ENCODE measurements at regions not wholly inside any gene's neighbourhood (a gene's known extent, or its start where the extent isn't known, plus 50 kb on each side); places are given as distances from the start of the nearest gene placed in this dataset.
"Not testable (repeated sequence)": the region's sequence is repeated elsewhere in the genome, so short reads cannot be mapped to it uniquely, and the experiment has no call there.

- no peak overlapping the region for H3K9ac ChIP-seq (ENCODE audit: low read length)
- no peak for DNase-seq (ENCODE audit: low read depth)
- no peak overlapping the region for H3K4me3 ChIP-seq (ENCODE audit: low read length)
- H3K4me1 ChIP-seq (ENCODE audit: control insufficient read depth, insufficient read depth, low read length), result no peaks in the 10 kb centered on the region
- no peaks in the 10 kb centered on the region for H3K27me3 ChIP-seq (replicated peaks; ENCODE audit: control insufficient read depth, insufficient read depth, low read length)
- H3K9me3 ChIP-seq (ENCODE audit: control insufficient read depth, low read length), result no peaks in the 10 kb centered on the region
- H3K36me3 ChIP-seq (ENCODE audit: control insufficient read depth, insufficient read depth, low read length, severe bottlenecking), result no peaks in the 10 kb centered on the region
These were observed 393.4 kb downstream of the ZFHX3 start for GRCh38 chr16:72654535-72654934.

GRCh38 chr16:72649254-72649944 lies 398.5 kb downstream of the ZFHX3 start:
- H3K27me3 ChIP-seq (replicated peaks; ENCODE audit: control insufficient read depth, insufficient read depth, low read length), result no peaks in the 10 kb centered on the region
- no peaks in the 10 kb centered on the region for H3K4me1 ChIP-seq (ENCODE audit: control insufficient read depth, insufficient read depth, low read length)
- no peaks in the 10 kb centered on the region for H3K36me3 ChIP-seq (ENCODE audit: control insufficient read depth, insufficient read depth, low read length, severe bottlenecking)
- no peak overlapping the region for H3K9ac ChIP-seq (ENCODE audit: low read length)
- no peaks in the 10 kb centered on the region for H3K9me3 ChIP-seq (ENCODE audit: control insufficient read depth, low read length)
- no peak overlapping the region for H3K4me3 ChIP-seq (ENCODE audit: low read length)
- DNase-seq (ENCODE audit: low read depth), result no peak

- H3K27me3 ChIP-seq (replicated peaks; ENCODE audit: control insufficient read depth, insufficient read depth, low read length), result no peaks in the 10 kb centered on the region
- no peaks in the 10 kb centered on the region for H3K36me3 ChIP-seq (ENCODE audit: control insufficient read depth, insufficient read depth, low read length, severe bottlenecking)
- H3K4me1 ChIP-seq (ENCODE audit: control insufficient read depth, insufficient read depth, low read length), result no peaks in the 10 kb centered on the region
- H3K9me3 ChIP-seq (ENCODE audit: control insufficient read depth, low read length), result no peaks in the 10 kb centered on the region
- no peak overlapping the region for H3K4me3 ChIP-seq (ENCODE audit: low read length)
- no peak for DNase-seq (ENCODE audit: low read depth)
- no peak overlapping the region for H3K9ac ChIP-seq (ENCODE audit: low read length)
These were observed 401.3 kb downstream of the ZFHX3 start for GRCh38 chr16:72646615-72647014.

GRCh38 chr16:72645538-72645937 lies 402.4 kb downstream of the ZFHX3 start:
- no peaks in the 10 kb centered on the region for H3K27me3 ChIP-seq (replicated peaks; ENCODE audit: control insufficient read depth, insufficient read depth, low read length)
- no peak overlapping the region for H3K4me3 ChIP-seq (ENCODE audit: low read length)
- H3K9me3 ChIP-seq (ENCODE audit: control insufficient read depth, low read length), result peaks cover 4% of the 10 kb centered on the region
- DNase-seq (ENCODE audit: low read depth), result no peak
- H3K9ac ChIP-seq (ENCODE audit: low read length), result no peak overlapping the region
- no peaks in the 10 kb centered on the region for H3K4me1 ChIP-seq (ENCODE audit: control insufficient read depth, insufficient read depth, low read length)
- H3K36me3 ChIP-seq (ENCODE audit: control insufficient read depth, insufficient read depth, low read length, severe bottlenecking), result no peaks in the 10 kb centered on the region

- Histone ChIP-seq H3K36me3 (ENCODE audit: control insufficient read depth, insufficient read depth, low read length, severe bottlenecking) (no peaks in the 10 kb centered on the region), H3K4me1 (ENCODE audit: control insufficient read depth, insufficient read depth, low read length) (no peaks in the 10 kb centered on the region), H3K27me3 (replicated peaks; ENCODE audit: control insufficient read depth, insufficient read depth, low read length) (no peaks in the 10 kb centered on the region), H3K9ac (ENCODE audit: low read length) (no peak overlapping the region), H3K9me3 (ENCODE audit: control insufficient read depth, low read length) (peaks cover 4% of the 10 kb centered on the region), H3K4me3 (ENCODE audit: low read length) (no peak overlapping the region)
- DNase-seq (ENCODE audit: low read depth), result no peak
These were observed 403.0 kb downstream of the ZFHX3 start for GRCh38 chr16:72644911-72645310.

GRCh38 chr16:72639494-72639893 lies 408.4 kb downstream of the ZFHX3 start:
- DNase-seq (ENCODE audit: low read depth), result no peak
- H3K4me1 ChIP-seq (ENCODE audit: control insufficient read depth, insufficient read depth, low read length), result no peaks in the 10 kb centered on the region
- peaks cover 9% of the 10 kb centered on the region for H3K9me3 ChIP-seq (ENCODE audit: control insufficient read depth, low read length)
- no peak overlapping the region for H3K9ac ChIP-seq (ENCODE audit: low read length)
- H3K36me3 ChIP-seq (ENCODE audit: control insufficient read depth, insufficient read depth, low read length, severe bottlenecking), result no peaks in the 10 kb centered on the region
- H3K27me3 ChIP-seq (replicated peaks; ENCODE audit: control insufficient read depth, insufficient read depth, low read length), result no peaks in the 10 kb centered on the region
- H3K4me3 ChIP-seq (ENCODE audit: low read length), result no peak overlapping the region

- DNase-seq (ENCODE audit: low read depth), result peak; percentile 54
- H3K4me1 ChIP-seq (ENCODE audit: control insufficient read depth, insufficient read depth, low read length), result no peaks in the 10 kb centered on the region
- no peaks in the 10 kb centered on the region for H3K27me3 ChIP-seq (replicated peaks; ENCODE audit: control insufficient read depth, insufficient read depth, low read length)
- H3K9ac ChIP-seq (ENCODE audit: low read length), result no peak overlapping the region
- H3K9me3 ChIP-seq (ENCODE audit: control insufficient read depth, low read length), result peaks cover 9% of the 10 kb centered on the region
- no peak overlapping the region for H3K4me3 ChIP-seq (ENCODE audit: low read length)
- no peaks in the 10 kb centered on the region for H3K36me3 ChIP-seq (ENCODE audit: control insufficient read depth, insufficient read depth, low read length, severe bottlenecking)
These were observed 410.6 kb downstream of the ZFHX3 start for GRCh38 chr16:72637306-72637705.

- H3K27me3 ChIP-seq (replicated peaks; ENCODE audit: control insufficient read depth, insufficient read depth, low read length), result no peaks in the 10 kb centered on the region
- H3K36me3 ChIP-seq (ENCODE audit: control insufficient read depth, insufficient read depth, low read length, severe bottlenecking), result no peaks in the 10 kb centered on the region
- H3K9ac ChIP-seq (ENCODE audit: low read length), result no peak overlapping the region
- H3K4me3 ChIP-seq (ENCODE audit: low read length), result no peak overlapping the region
- peaks cover 5% of the 10 kb centered on the region for H3K9me3 ChIP-seq (ENCODE audit: control insufficient read depth, low read length)
- H3K4me1 ChIP-seq (ENCODE audit: control insufficient read depth, insufficient read depth, low read length), result no peaks in the 10 kb centered on the region
- no peak for DNase-seq (ENCODE audit: low read depth)
These were observed 412.2 kb downstream of the ZFHX3 start for GRCh38 chr16:72635694-72636093.

GRCh38 chr16:72635104-72635503 lies 412.8 kb downstream of the ZFHX3 start:
- H3K36me3 ChIP-seq (ENCODE audit: control insufficient read depth, insufficient read depth, low read length, severe bottlenecking), result no peaks in the 10 kb centered on the region
- no peaks in the 10 kb centered on the region for H3K4me1 ChIP-seq (ENCODE audit: control insufficient read depth, insufficient read depth, low read length)
- no peak overlapping the region for H3K4me3 ChIP-seq (ENCODE audit: low read length)
- peaks cover 5% of the 10 kb centered on the region for H3K9me3 ChIP-seq (ENCODE audit: control insufficient read depth, low read length)
- no peaks in the 10 kb centered on the region for H3K27me3 ChIP-seq (replicated peaks; ENCODE audit: control insufficient read depth, insufficient read depth, low read length)
- DNase-seq (ENCODE audit: low read depth), result peak; percentile 27
- H3K9ac ChIP-seq (ENCODE audit: low read length), result no peak overlapping the region

GRCh38 chr16:72627182-72627896 lies 420.6 kb downstream of the ZFHX3 start:
- H3K9ac ChIP-seq (ENCODE audit: low read length); H3K4me3 ChIP-seq (ENCODE audit: low read length); H3K4me1 ChIP-seq (ENCODE audit: control insufficient read depth, insufficient read depth, low read length); DNase-seq (ENCODE audit: low read depth); H3K9me3 ChIP-seq (ENCODE audit: control insufficient read depth, low read length); H3K27me3 ChIP-seq (replicated peaks; ENCODE audit: control insufficient read depth, insufficient read depth, low read length); H3K36me3 ChIP-seq (ENCODE audit: control insufficient read depth, insufficient read depth, low read length, severe bottlenecking): not testable (repeated sequence)

- Histone ChIP-seq H3K9ac (ENCODE audit: low read length) (no peak overlapping the region), H3K4me3 (ENCODE audit: low read length) (no peak overlapping the region), H3K4me1 (ENCODE audit: control insufficient read depth, insufficient read depth, low read length) (no peaks in the 10 kb centered on the region), H3K27me3 (replicated peaks; ENCODE audit: control insufficient read depth, insufficient read depth, low read length) (no peaks in the 10 kb centered on the region), H3K36me3 (ENCODE audit: control insufficient read depth, insufficient read depth, low read length, severe bottlenecking) (no peaks in the 10 kb centered on the region), H3K9me3 (ENCODE audit: control insufficient read depth, low read length) (no peaks in the 10 kb centered on the region)
- no peak for DNase-seq (ENCODE audit: low read depth)
These were observed 421.3 kb downstream of the ZFHX3 start for GRCh38 chr16:72626623-72627022.
